GM19035 (cell line): ENCODE measurements at regions not wholly inside any gene's neighbourhood (a gene's known extent, or its start where the extent isn't known, plus 50 kb on each side); places are given as distances from the start of the nearest gene placed in this dataset.

Source experiments
- ATAC-seq: cut with Tn5 transposase; IDR thresholded peaks from one replicate; pipeline ENCODE4 v1.9.1; 2021; ENCODE audit not compliant: unreplicated experiment

- ATAC-seq, result no peak
These were observed 280.9 kb downstream of the NSG2 start for GRCh38 chr5:174326372-174326771.

DNA sequence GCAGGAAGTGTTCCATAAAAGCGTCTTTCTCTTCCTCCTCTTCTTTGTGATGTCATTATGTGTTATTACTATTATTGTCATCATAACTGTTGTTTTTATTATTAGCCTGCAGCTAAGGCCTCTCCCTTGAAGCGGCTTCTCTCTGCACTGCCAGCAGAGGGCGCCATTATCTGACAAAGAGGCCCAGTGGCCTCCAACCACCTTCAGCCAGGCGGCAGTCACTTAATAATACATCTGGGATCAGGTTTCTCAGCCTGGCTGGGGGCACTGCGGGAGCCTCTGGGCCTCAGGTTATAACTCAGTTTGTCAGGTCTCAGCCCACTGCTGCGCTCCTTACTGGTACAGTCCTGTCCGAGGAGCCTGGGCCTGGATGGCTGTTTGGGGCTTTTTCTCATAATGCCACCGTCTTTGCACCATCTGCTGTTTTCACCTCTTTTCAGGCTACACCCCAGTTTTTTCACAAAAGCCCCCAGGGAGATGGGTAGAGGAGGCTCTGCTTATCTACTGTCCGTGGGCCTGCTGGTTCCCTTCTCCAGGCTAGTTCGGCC, 281.9 kb downstream of the NSG2 start:
- ATAC-seq, result peak; percentile 58

DNA sequence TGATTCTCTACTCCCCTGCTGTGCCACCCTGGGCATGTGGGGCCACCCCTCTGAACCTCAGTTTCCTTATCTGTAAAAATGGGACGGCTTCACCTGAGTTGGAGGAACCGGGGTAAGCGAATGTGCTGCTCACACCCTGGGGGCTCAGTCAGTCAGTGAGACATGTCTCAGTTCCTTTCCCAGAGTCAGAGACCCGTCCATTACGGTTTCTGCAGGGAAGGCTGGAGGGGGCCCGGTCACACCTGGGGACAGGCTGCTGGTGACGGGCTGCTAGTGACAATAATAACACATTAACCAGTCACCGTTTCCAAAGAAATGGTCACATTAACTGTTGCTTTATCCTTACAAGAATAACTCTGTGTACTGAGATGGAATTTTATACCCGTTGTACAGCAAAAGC, 282.4 kb downstream of the NSG2 start:
- ATAC-seq, result no peak

- ATAC-seq, result no peak
These were observed 283.3 kb downstream of the NSG2 start for GRCh38 chr5:174328631-174329299.

DNA sequence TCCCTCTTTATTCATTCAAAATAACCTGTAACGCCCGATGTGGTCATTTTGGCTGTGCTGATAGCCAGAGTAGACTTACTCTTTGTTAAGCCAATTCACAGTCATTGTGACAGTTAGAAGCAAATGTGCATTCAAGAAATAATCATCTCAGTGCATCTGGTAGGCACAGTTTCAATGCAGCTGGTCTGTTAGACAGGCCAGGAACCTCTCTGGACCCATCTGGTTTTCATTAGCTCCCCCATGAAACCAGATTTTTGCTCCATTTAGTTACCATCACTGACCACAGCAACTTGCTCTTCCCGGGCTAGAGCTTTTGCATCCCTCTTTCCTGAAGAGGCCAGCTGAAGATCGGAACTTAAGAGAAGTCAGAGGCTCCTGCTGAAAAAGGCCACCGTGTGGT, 284.2 kb downstream of the NSG2 start:
- ATAC-seq, result no peak

GRCh38 chr5:174335682-174336364, 290.3 kb downstream of the NSG2 start:
- ATAC-seq, result no peak

- no peak for ATAC-seq
These were observed 291.0 kb downstream of the NSG2 start for GRCh38 chr5:174336479-174336878.

GRCh38 chr5:174337276-174338184, 292.0 kb downstream of the NSG2 start:
- no peak for ATAC-seq

DNA sequence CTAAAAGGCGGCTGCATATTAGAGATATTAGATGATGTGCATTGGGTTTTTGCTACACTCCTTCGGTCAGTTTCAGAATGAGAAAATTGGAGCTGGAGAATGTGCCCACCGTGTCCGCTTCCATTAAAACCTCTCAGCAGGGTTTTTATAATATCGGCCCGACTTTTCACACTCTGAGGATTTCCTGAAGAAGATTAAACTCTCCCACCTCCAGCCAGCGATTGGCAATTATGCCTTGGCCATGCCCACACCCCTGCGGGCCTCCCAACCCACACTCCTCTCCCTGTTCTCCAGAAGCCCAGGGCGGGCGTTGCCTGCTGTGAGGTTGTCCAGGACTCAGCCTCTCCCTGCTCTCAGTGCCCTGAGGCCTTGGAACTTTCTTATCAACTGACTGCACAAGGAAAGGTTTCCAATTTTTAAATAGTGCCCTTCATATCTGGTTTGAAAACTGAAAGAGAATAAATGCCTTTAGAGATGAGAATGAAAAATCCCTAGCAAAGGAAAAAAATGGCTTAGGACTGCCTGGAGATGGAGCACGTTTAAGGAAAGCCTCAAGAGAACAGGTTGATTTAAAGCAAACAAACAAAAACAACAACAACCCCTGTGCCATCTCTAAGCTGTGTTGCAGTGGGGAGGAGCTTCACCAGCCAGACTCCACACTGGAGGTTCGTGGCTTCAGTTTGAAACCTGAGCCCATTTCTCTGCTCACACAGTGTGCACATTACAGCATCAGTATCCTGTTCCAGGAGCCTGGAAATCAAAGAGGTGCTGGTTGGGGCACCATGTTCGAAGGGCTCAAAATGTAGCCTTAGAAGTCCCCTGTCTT, 292.9 kb downstream of the NSG2 start:
- ATAC-seq, result no peak

- no peak for ATAC-seq
These were observed 293.6 kb downstream of the NSG2 start for GRCh38 chr5:174339130-174339529.

- no peak for ATAC-seq
These were observed 294.7 kb downstream of the NSG2 start for GRCh38 chr5:174340226-174340625.

GRCh38 chr5:174342696-174343095, 297.2 kb downstream of the NSG2 start:
- ATAC-seq, result no peak

- no peak for ATAC-seq
These were observed 298.3 kb downstream of the NSG2 start for GRCh38 chr5:174343826-174344225.

DNA sequence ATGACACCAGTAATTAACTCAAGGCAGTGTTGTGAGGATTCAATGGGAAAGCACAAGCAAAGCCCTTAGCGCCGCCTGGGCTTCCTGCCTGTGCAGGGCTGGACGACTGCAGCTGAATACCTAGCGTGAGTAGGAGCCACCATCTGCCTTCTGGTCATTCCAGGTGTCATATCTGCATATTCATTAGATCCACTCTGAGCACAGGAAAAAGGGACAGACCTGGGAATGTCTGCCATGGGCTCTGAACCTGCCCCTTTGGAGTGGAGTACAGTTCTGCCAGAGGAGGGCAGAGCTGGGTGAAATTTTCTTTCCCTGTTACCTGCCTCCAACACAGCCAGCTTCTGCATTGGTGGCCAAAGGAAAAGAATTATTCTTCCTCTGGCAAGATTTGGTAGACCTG, 298.8 kb downstream of the NSG2 start:
- ATAC-seq, result no peak

- no peak for ATAC-seq
These were observed 301.7 kb downstream of the NSG2 start for GRCh38 chr5:174347183-174347582.

GRCh38 chr5:174348311-174348981, 302.9 kb downstream of the NSG2 start:
- no peak for ATAC-seq

- no peak for ATAC-seq
These were observed 307.2 kb downstream of the NSG2 start for GRCh38 chr5:174352681-174353080.

DNA sequence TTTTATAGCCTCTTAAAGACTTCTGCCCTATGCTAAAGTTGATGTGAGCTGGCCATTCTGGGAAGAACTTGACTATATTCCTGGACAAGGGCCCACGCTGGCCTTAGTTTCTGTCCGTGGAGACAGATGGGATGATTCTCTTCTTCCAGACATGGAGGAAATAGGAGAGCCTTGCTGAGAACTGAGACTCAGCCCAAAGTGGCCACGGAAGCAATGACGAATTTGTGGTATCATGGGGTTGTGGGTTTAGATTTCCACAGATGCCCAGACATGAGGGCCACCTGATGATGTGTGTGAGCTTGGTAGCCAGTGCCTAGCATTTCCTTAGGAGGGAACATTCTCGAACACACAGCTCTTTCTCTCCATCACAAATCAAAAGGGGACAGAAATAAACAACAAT, 309.1 kb downstream of the NSG2 start:
- ATAC-seq, result no peak

DNA sequence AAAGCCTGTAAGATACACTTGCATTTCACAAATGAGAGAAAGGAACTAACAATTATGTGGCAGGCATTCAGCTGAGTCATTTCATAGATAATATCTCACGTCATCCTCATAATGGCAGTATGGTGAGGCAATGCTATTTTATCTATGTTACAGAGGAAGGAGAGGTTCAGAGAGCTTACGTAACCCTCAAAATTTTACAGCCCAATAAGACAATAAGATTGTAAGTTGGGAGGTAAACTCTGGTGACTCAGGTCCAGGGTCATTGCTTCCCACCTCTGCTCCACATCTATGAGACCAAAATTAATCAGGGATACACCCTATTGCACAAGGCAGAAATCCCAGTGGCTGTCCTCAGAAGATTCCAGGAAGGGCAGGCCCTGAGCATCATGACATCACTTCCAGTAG, 309.7 kb downstream of the NSG2 start:
- no peak for ATAC-seq

DNA sequence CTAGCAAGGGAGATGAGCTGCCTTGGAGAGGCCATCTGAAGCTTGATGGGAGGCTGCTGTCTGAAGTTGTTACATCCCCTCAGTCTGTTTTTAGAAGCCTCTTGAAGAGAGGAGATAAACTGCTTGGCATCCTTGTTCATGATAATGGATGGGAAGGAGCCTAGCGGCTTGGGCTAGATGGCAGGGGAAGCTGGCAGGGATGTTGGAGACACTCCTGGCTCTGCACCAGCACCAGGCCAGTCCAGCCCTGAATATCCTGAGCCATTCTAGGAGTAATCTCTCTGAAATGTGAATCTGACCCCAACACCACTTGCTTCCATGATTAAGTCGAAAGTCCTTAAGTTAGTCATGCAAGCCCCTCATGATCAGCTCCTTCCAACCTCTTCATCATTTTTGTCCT, 310.5 kb downstream of the NSG2 start:
- ATAC-seq, result no peak
